ENCODE measurements at regions not wholly inside any gene's neighbourhood (a gene's known extent, or its start where the extent isn't known, plus 50 kb on each side); places are given as distances from the start of the nearest gene placed in this dataset.

- no peak for TF ChIP-seq POLR2A (IDR thresholded peaks at IDR 0.05; ENCODE audit: extremely low read depth, insufficient read length)
- TF ChIP-seq, protein P1, sequence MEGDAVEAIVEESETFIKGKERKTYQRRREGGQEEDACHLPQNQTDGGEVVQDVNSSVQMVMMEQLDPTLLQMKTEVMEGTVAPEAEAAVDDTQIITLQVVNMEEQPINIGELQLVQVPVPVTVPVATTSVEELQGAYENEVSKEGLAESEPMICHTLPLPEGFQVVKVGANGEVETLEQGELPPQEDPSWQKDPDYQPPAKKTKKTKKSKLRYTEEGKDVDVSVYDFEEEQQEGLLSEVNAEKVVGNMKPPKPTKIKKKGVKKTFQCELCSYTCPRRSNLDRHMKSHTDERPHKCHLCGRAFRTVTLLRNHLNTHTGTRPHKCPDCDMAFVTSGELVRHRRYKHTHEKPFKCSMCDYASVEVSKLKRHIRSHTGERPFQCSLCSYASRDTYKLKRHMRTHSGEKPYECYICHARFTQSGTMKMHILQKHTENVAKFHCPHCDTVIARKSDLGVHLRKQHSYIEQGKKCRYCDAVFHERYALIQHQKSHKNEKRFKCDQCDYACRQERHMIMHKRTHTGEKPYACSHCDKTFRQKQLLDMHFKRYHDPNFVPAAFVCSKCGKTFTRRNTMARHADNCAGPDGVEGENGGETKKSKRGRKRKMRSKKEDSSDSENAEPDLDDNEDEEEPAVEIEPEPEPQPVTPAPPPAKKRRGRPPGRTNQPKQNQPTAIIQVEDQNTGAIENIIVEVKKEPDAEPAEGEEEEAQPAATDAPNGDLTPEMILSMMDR (IDR thresholded peaks at IDR 0.05; ENCODE audit: low read depth, low read length): no peak
- TF ChIP-seq MAX (IDR thresholded peaks at IDR 0.05; ENCODE audit: low read depth, low read length): no peak
These were observed 435.5 kb downstream of the GABRG1 start for GRCh38 chr4:45688341-45688740.

Data from NB4 (cell line).